Liver (tissue), 3 donors: ENCODE measurements at regions not wholly inside any gene's neighbourhood (a gene's known extent, or its start where the extent isn't known, plus 50 kb on each side); places are given as distances from the start of the nearest gene placed in this dataset.

Source experiments
- EGR1 ChIP-seq, 2 donors: IDR thresholded peaks; 2 replicates each; pipeline ENCODE4 v1.6.1; 2016 to 2018; ENCODE audit warnings: antibody characterized with exemption in 2 of 2, low read depth in 2 of 2
- FOXA1 ChIP-seq: IDR thresholded peaks from 2 replicates; pipeline ENCODE4 v1.6.1; 2016; ENCODE audit warnings: antibody characterized with exemption
- HNF4G ChIP-seq: IDR thresholded peaks from 2 replicates; pipeline ENCODE4 v1.6.1; 2016; ENCODE audit warnings: antibody characterized with exemption
- YY1 ChIP-seq: IDR thresholded peaks from 2 replicates; pipeline ENCODE4 v1.6.1; 2016; ENCODE audit warnings: antibody characterized with exemption, mild to moderate bottlenecking
- TF ChIP-seq, protein P1 (sequence below): fragments of 150-350 bp; IDR thresholded peaks from 2 replicates; pipeline ENCODE4 v1.5.1; 2017; ENCODE audit warnings: improper control_type of control experiment, low read depth, low read length; ENCODE audit not compliant: missing input control
- TF ChIP-seq, protein P2 (sequence below): IDR thresholded peaks from 2 replicates; pipeline ENCODE4 v1.6.1; 2016; ENCODE audit warnings: antibody characterized with exemption, mild to moderate bottlenecking
- TF ChIP-seq, protein P3 (sequence below): IDR thresholded peaks from 2 replicates; pipeline ENCODE4 v1.6.1; 2016; ENCODE audit warnings: antibody characterized with exemption
- donor health status: healthy.
- donor health status: healthy.

DNA sequence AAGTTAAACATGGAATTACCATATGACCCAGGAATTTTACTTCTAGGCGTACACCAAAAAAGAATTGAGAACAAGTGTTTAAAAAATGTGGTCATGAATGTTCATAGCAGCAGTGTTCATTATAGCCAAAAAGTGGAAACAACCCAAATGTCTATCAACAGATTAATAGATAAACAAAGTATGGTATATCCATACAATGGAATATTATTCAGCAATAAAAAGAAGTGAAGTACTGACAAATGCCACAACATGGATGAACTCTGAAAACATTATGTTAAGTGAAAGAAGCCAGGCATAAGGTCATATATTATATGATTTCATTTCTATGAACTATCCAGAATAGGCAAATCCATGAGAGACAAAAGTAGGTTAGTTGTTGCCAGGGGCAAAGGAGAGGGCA, 141.7 kb upstream of the NAV2 start:
- TF ChIP-seq EGR1 (IDR thresholded peaks at IDR 0.05; ENCODE audit: low read depth in 2 of 2) (no peak), FOXA1 (no peak), YY1 (no peak), HNF4G (no peak)
- TF ChIP-seq, protein P1, sequence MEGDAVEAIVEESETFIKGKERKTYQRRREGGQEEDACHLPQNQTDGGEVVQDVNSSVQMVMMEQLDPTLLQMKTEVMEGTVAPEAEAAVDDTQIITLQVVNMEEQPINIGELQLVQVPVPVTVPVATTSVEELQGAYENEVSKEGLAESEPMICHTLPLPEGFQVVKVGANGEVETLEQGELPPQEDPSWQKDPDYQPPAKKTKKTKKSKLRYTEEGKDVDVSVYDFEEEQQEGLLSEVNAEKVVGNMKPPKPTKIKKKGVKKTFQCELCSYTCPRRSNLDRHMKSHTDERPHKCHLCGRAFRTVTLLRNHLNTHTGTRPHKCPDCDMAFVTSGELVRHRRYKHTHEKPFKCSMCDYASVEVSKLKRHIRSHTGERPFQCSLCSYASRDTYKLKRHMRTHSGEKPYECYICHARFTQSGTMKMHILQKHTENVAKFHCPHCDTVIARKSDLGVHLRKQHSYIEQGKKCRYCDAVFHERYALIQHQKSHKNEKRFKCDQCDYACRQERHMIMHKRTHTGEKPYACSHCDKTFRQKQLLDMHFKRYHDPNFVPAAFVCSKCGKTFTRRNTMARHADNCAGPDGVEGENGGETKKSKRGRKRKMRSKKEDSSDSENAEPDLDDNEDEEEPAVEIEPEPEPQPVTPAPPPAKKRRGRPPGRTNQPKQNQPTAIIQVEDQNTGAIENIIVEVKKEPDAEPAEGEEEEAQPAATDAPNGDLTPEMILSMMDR, result no peak
- TF ChIP-seq, protein P2, sequence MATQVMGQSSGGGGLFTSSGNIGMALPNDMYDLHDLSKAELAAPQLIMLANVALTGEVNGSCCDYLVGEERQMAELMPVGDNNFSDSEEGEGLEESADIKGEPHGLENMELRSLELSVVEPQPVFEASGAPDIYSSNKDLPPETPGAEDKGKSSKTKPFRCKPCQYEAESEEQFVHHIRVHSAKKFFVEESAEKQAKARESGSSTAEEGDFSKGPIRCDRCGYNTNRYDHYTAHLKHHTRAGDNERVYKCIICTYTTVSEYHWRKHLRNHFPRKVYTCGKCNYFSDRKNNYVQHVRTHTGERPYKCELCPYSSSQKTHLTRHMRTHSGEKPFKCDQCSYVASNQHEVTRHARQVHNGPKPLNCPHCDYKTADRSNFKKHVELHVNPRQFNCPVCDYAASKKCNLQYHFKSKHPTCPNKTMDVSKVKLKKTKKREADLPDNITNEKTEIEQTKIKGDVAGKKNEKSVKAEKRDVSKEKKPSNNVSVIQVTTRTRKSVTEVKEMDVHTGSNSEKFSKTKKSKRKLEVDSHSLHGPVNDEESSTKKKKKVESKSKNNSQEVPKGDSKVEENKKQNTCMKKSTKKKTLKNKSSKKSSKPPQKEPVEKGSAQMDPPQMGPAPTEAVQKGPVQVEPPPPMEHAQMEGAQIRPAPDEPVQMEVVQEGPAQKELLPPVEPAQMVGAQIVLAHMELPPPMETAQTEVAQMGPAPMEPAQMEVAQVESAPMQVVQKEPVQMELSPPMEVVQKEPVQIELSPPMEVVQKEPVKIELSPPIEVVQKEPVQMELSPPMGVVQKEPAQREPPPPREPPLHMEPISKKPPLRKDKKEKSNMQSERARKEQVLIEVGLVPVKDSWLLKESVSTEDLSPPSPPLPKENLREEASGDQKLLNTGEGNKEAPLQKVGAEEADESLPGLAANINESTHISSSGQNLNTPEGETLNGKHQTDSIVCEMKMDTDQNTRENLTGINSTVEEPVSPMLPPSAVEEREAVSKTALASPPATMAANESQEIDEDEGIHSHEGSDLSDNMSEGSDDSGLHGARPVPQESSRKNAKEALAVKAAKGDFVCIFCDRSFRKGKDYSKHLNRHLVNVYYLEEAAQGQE, result no peak
- TF ChIP-seq, protein P3, sequence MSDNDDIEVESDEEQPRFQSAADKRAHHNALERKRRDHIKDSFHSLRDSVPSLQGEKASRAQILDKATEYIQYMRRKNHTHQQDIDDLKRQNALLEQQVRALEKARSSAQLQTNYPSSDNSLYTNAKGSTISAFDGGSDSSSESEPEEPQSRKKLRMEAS, result no peak
